Stomach (tissue), 4 donors: ENCODE measurements at regions not wholly inside any gene's neighbourhood (a gene's known extent, or its start where the extent isn't known, plus 50 kb on each side); places are given as distances from the start of the nearest gene placed in this dataset.

Source experiments
- CTCF ChIP-seq, 7 experiments: fragments of 450-650 bp in 4 of 7; fragments of 200-600 bp in 3 of 7; sonication (generic) in 3 of 7; IDR thresholded peaks; one replicate each; pipeline ENCODE4 v1.5.1; 2016 to 2019; ENCODE audit warnings: antibody characterized with exemption in 7 of 7, control low read depth in 2 of 7, mild to moderate bottlenecking in 1 of 7
- EP300 ChIP-seq: sonication (generic); formaldehyde crosslinking; IDR thresholded peaks from one replicate; pipeline ENCODE4 v1.6.1; 2017; ENCODE audit warnings: antibody characterized with exemption
- POLR2A ChIP-seq, 4 donors: fragments of 450-650 bp; IDR thresholded peaks; one replicate each; pipeline ENCODE4 v1.6.1; 2016; ENCODE audit warnings: antibody characterized with exemption in 4 of 4, control low read depth in 2 of 4, mild to moderate bottlenecking in 1 of 4, moderate library complexity in 1 of 4
- POLR2AphosphoS5 ChIP-seq, 3 donors: sonication (generic); formaldehyde crosslinking; IDR thresholded peaks; one replicate each; pipeline ENCODE4 v1.6.1; 2016; ENCODE audit warnings: antibody characterized with exemption in 3 of 3

DNA sequence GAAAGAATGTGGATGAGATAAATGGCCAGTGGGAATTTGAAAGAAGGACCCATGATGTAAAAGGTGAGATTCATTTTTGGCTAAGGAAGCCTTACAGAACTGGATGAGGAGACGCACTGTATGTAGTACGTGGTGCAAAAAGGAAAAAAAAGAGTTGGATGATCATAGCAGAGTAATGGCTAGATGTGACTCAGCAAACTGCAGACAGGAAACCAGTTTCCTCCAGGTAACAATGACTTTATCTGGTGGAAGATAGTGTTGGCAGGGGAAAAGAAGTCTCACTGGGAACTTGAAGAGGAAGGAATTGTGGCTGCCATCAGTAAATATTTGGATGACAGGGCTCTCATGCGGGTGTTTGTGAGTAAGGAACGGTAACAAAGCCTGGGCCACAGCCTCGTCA, 243.2 kb downstream of the CPE start:
- no peak for TF ChIP-seq POLR2AphosphoS5 (IDR thresholded peaks at IDR 0.05)
- no peak for TF ChIP-seq CTCF (IDR thresholded peaks at IDR 0.05)
- TF ChIP-seq POLR2A (IDR thresholded peaks at IDR 0.05) = no peak
- TF ChIP-seq EP300 = no peak
